RWPE1 (cell line): ENCODE measurements at regions not wholly inside any gene's neighbourhood (a gene's known extent, or its start where the extent isn't known, plus 50 kb on each side); places are given as distances from the start of the nearest gene placed in this dataset.

Source experiments
- CTCF ChIA-PET: fragments of 350-600 bp; sonication (Branson Sonifier 250); formaldehyde crosslinking; extraction: SDS; loops from one replicate; lab custom pipeline; 2021; lab: Yijun Ruan, JAX
- POLR2A ChIA-PET: fragments of 400-600 bp; formaldehyde crosslinking; extraction: SDS; loops from one replicate; lab custom pipeline; 2020; ENCODE audit warnings: antibody characterized with exemption; ENCODE audit not compliant: low non-redundant PET; lab: Yijun Ruan, JAX
- DNase-seq: peaks from one replicate; pipeline ENCODE4 v3.0.0; 2012; ENCODE audit warnings: low spot score
- H3K27ac ChIP-seq: fragments of 450-650 bp; 2 replicates; pipeline ENCODE4 v1.5.1; 2017
- TF ChIP-seq, protein P1 (sequence below): fragments of 450-650 bp; conservative IDR thresholded peaks from 2 replicates; pipeline ENCODE4 v1.5.1; 2017; ENCODE audit warnings: low read depth, mild to moderate bottlenecking

DNA sequence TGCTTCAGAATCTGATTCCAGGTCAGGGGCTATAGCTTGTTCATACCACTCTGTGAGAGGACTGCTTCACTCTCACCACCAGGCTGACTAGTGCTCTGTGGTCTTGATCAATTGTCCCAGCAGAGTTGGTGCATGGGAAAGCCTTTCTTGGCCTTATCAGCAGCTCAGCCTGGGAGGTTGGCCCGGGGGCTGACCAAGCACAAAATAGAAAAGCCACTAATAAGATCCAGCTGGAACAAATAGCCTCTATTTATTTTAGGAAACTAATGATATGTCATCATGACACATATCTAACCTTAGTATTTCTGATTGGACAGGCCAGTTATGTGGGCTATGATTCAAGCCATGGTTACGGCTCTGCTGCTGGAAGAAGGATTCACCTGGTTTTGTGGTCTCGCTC lies 134.2 kb downstream of the GDAP2 start:
- POLR2A ChIA-PET = no interaction called here
- CTCF ChIA-PET = no interaction called here

DNA sequence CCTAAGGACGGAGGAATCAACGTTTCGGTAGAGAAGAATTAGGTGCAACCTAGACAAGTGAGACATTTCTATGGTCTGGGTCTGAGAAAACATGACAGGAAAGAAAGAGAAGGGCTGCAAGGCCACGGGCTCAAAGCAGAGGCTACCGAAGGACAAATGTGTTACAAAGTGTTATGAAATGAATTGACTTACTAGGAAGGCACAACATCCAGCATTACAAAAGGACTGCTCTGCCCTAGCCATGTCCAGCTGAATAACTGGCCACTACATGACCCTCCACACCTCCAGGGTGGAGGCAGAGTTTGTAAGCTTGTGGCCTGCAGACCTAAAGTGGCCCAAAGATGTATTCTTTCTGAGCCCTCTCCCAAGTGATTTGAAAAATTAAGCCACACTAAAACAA lies 133.6 kb downstream of the GDAP2 start:
- DNase-seq = no peak
- CTCF ChIA-PET = interaction anchor here (0.5 kb wide), 1 partner anchor 240 kb away, joined by 5 read pairs; no protein-coding TSS in a partner anchor
- POLR2A ChIA-PET = no interaction called here
- TF ChIP-seq, protein P1, sequence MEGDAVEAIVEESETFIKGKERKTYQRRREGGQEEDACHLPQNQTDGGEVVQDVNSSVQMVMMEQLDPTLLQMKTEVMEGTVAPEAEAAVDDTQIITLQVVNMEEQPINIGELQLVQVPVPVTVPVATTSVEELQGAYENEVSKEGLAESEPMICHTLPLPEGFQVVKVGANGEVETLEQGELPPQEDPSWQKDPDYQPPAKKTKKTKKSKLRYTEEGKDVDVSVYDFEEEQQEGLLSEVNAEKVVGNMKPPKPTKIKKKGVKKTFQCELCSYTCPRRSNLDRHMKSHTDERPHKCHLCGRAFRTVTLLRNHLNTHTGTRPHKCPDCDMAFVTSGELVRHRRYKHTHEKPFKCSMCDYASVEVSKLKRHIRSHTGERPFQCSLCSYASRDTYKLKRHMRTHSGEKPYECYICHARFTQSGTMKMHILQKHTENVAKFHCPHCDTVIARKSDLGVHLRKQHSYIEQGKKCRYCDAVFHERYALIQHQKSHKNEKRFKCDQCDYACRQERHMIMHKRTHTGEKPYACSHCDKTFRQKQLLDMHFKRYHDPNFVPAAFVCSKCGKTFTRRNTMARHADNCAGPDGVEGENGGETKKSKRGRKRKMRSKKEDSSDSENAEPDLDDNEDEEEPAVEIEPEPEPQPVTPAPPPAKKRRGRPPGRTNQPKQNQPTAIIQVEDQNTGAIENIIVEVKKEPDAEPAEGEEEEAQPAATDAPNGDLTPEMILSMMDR = no peak
- no peak overlapping the region for H3K27ac ChIP-seq

More for the DNA sequence above, 134.2 kb downstream of the GDAP2 start:
- DNase-seq = peak; percentile 79
- TF ChIP-seq, protein P1 = no peak
- H3K27ac ChIP-seq = no peak overlapping the region

DNA sequence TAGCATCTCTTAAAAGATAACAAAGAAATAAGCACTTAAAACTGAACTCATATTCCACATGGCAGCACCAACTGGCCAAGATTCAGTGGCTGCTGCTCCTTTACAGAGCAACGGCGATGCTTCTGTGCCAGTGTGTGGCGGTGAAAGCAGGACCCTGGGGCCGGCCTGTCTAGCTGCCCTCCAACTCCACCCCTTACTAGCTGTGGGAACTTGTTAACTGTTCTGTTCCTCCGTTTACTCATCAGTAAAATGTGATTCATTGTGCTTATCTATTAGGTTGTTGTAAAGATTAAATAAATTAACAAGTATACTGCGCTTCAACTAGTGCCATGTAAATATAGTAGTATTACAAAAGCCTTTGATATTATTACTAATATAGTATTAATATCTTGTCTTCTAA lies 133.2 kb downstream of the GDAP2 start:
- CTCF ChIA-PET = interaction anchor here (0.5 kb wide), 1 partner anchor 240 kb away, joined by 5 read pairs; no protein-coding TSS in a partner anchor
- DNase-seq = no peak
- no peak overlapping the region for H3K27ac ChIP-seq
- POLR2A ChIA-PET = no interaction called here
- TF ChIP-seq, protein P1 = no peak

DNA sequence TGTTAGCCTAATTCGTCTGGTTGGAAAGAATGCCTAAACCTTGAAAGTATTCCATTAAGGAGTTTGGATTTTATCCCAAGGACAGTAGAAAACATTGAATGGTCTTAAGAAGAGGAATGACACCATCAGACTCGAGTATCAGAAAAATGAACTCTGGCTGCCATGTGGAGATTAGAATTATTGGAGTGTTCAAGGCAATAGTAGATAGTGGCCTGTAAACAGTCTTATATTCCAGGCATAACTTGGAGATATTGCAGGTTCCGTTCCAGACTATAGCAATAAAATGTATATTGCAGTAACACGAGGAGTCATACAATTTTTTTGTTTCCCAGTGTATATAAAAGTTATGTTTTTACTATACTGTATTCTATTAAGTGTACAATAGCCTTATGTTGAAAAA lies 130.9 kb downstream of the GDAP2 start:
- no peak for DNase-seq
- no peak overlapping the region for H3K27ac ChIP-seq
- ChIA-PET POLR2A (no interaction called here), CTCF (no interaction called here)
- TF ChIP-seq, protein P1 = no peak

DNA sequence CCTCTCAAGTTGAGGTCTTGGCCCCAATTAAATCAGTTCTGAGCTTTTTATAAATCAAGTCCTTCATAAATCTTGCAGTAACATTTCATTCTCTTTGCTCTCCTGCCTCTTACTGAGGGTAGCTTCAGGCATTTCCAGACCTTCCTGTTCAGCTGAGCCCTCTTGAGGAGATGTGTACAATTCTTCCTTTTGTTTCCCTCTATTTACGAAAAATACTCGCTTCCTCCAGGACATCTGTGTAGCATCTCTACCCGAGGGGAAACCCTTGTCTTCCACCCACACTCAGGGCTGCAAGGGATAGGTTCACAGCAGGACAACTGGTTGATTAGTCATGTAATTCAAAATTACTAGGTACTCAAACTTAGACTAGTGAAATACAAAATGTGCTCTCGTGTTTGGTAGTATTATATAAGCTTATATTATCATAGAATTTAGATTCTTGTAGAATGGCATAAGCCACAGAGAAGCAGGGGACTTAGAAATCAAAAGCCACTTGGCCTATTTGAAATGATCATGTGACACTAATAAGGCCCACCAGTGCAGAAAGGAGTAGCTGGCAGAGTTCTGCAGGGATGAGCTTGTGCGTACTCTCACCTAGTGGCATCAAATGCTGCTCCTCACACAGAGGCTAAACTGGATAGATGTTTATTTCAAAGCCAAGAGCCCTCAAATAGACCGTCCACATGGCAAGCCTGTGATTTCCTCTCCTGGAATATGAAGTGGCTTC lies 126.7 kb downstream of the GDAP2 start:
- ChIA-PET POLR2A (no interaction called here), CTCF (interaction anchor here (0.6 kb wide), 1 partner anchor 1178 kb away, joined by 3 read pairs; no protein-coding TSS in a partner anchor)
- TF ChIP-seq, protein P1 = no peak
- no peak for DNase-seq
- H3K27ac ChIP-seq = no peak overlapping the region

DNA sequence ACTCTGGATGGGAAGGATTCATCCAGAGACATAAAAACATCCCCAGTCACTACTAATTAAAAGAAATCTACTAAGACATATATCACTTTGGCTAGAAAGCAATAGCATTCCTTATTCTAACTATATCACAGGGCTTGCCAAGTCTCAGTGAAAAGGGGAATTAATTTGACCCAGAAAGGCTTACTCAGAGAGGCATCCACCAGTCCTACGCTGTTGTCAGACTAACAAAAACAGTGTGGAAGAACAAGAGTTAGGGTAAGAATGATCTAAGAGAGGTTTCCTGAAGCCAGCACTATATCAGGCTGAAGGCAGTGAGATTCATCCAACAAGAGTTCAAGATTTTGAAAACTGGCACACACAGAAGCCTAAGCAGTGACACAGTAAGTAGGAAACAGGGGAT lies 126.1 kb downstream of the GDAP2 start:
- H3K27ac ChIP-seq = no peak overlapping the region
- TF ChIP-seq, protein P1 = no peak
- DNase-seq = no peak
- ChIA-PET POLR2A (no interaction called here), CTCF (no interaction called here)
